WTC11 (cell line): ENCODE measurements at regions not wholly inside any gene's neighbourhood (a gene's known extent, or its start where the extent isn't known, plus 50 kb on each side); places are given as distances from the start of the nearest gene placed in this dataset.

ENCODE experiments used
- CTCF ChIP-seq: fragments of 200-600 bp; IDR thresholded peaks from 2 replicates; pipeline ENCODE4 v1.8.0; 2022; ENCODE audit warnings: antibody characterized with exemption
- FOXK1 ChIP-seq: sonication (generic); formaldehyde crosslinking; IDR thresholded peaks from 2 replicates; pipeline ENCODE4 v1.8.0; 2022; ENCODE audit warnings: mild to moderate bottlenecking, moderate library complexity, missing genetic modification reagents
- MAX ChIP-seq: sonication (generic); formaldehyde crosslinking; IDR thresholded peaks from 2 replicates; pipeline ENCODE4 v1.8.0; 2022; ENCODE audit warnings: mild to moderate bottlenecking, missing genetic modification reagents
- TF ChIP-seq, protein P1 (sequence below): sonication (generic); formaldehyde crosslinking; IDR thresholded peaks from 2 replicates; pipeline ENCODE4 v1.8.1; 2023; ENCODE audit warnings: mild to moderate bottlenecking, missing genetic modification reagents, moderate library complexity

DNA sequence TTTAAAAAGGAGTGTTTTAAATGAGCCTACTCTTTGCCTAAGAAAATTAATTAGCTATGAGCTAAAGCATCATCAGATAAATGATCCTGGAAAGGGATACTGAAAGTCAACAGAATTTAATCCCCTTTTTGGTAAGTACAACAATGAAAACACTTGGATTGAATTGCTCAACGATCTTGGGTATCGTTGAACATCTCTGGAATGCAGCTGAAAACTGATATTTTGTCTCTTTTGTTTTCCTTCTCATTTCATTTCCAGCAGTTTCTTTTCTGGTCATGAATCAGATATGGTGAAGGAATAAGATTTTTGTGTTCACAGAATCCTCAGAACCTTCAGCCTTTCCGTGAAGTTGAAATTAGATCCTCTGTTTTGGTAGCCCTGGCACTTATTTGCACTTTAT is 771.2 kb downstream of the FSCB start:
- TF ChIP-seq FOXK1 (no peak), MAX (CRISPR knock-in tag) (no peak), CTCF (no peak)
- TF ChIP-seq, protein P1, sequence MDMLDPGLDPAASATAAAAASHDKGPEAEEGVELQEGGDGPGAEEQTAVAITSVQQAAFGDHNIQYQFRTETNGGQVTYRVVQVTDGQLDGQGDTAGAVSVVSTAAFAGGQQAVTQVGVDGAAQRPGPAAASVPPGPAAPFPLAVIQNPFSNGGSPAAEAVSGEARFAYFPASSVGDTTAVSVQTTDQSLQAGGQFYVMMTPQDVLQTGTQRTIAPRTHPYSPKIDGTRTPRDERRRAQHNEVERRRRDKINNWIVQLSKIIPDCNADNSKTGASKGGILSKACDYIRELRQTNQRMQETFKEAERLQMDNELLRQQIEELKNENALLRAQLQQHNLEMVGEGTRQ (CRISPR knock-in tag) = no peak
